ENCODE measurements at regions not wholly inside any gene's neighbourhood (a gene's known extent, or its start where the extent isn't known, plus 50 kb on each side); places are given as distances from the start of the nearest gene placed in this dataset.

DNA sequence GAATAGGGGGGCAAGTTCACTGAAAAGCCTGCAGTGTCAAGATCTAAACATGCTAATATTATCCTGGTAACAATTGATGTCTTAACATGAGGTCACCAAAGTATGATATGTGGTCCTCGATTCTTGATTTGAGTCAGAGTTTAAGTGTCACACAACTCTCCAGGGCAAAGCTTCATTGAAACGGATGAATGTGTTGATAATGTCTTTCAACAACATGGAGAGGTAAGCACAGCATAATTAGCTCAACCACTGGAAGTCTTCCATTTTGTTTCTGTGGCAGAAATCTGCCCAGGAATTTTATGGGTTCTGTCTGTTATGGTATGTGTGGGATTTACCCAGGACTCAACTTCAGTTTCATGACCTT, 591.5 kb downstream of the ZNF385D start:
- peak in 6 of 8 experiments; percentile 45 to 90 (median 55) for ATAC-seq (replicated peaks in 6 of 8)

DNA sequence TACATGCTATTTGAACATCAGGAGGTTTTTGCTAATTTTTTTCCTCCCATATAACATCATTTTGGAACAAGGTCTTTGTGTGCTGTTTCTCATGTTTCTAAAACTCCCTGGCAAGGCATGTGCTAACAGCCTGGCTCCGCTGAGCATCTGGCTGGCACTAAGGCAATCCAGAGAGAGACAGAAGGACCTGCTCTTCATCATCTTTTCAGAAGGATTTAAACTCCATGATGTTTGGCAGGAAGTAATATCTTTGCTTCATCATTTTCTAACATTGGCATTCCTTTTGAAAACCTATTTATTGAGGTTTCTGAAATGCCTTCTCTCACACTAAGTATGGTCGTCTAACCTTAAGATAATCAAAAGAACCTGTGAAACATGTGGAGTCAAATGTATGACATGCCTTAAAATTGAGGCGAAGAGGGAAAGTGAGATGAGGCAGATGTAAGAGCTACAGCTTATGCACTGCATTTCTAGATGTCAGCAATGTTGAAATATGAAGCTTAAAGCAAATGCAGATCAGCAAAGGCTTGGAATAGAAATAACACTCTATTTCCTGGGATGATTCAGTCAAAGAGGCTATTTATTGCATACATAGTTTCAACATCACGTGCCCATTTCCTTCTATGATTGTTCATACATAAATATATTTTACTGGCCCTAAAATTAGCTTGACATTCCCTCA, 592.0 kb downstream of the ZNF385D start:
- peak; percentile 47 to 94 (median 62) for ATAC-seq (replicated peaks in 6 of 8)
- WGBS, 10 experiments: 4 to 89% (median 58%) methylated on average over 1 to 4 of the region's 4 CpGs; no CpG with 5 or more reads in 1 of the 10 experiments
- no peak overlapping the region for H3K4me3 ChIP-seq
- no peak overlapping the region for H3K27ac ChIP-seq
- in situ Hi-C loops (cut with MboI; ENCODE audit: low pct_unique_long_range_greater_than_20kb in 2 of 9, low sequenced_read_pairs in 9 of 9, unreplicated experiment in 9 of 9): no loop called here
- H3K4me1 ChIP-seq (replicated peaks in 1 of 2): peaks cover 0 to 5% of the 10 kb centered on the region in 2 donors

More for the DNA sequence above, 591.5 kb downstream of the ZNF385D start:
- peaks cover 0 to 5% of the 10 kb centered on the region in 2 donors for H3K4me1 ChIP-seq (replicated peaks in 1 of 2)
- H3K4me3 ChIP-seq: no peak overlapping the region
- no peak overlapping the region for H3K27ac ChIP-seq
- in situ Hi-C loops (cut with MboI; ENCODE audit: low pct_unique_long_range_greater_than_20kb in 2 of 9, low sequenced_read_pairs in 9 of 9, unreplicated experiment in 9 of 9): no loop called here
- 0 to 90% (median 35%) methylated on average over 2 of the region's 2 CpGs; no CpG with 5 or more reads in 4 of the 10 experiments for WGBS, 10 experiments

- in situ Hi-C loops (cut with MboI; ENCODE audit: low pct_unique_long_range_greater_than_20kb in 2 of 9, low sequenced_read_pairs in 9 of 9, unreplicated experiment in 9 of 9): no loop called here
- H3K4me3 ChIP-seq: no peak overlapping the region
- ATAC-seq (replicated peaks in 6 of 8): no peak
- peaks cover 0 to 5% of the 10 kb centered on the region in 2 donors for H3K4me1 ChIP-seq (replicated peaks in 1 of 2)
- no peak overlapping the region for H3K27ac ChIP-seq
Observed at GRCh38 chr3:21154911-21155310, 596.1 kb downstream of the ZNF385D start.

DNA sequence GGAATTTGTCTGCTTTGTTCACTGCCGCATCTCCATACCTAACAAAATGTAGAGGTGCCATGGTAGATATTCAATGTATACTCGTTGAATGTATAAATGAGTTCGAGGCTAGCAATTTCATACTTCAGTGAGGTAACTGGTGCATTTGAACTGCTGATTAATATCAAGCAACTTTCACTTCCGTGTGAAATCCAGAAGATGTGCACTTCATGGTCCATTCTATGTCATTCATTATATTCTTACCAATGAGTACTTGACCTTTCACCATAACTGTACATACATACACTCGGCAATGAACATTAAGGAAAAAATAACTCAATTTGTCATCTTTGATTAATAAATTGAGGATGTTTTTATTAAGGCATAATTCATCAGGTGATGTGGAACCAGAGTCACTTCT, 598.5 kb downstream of the ZNF385D start:
- Histone ChIP-seq H3K4me3 (no peak overlapping the region), H3K4me1 (replicated peaks in 1 of 2) (no peaks in the 10 kb centered on the region), H3K27ac (no peak overlapping the region)
- ATAC-seq (replicated peaks in 6 of 8): no peak
- in situ Hi-C loops (cut with MboI; ENCODE audit: low pct_unique_long_range_greater_than_20kb in 2 of 9, low sequenced_read_pairs in 9 of 9, unreplicated experiment in 9 of 9): no loop called here
- 57 to 100% (median 82%) methylated on average over 1 to 5 of the region's 5 CpGs for WGBS, 10 experiments

GRCh38 chr3:21142949-21143348, 608.1 kb downstream of the ZNF385D start:
- Histone ChIP-seq H3K4me3 (no peak overlapping the region), H3K4me1 (replicated peaks in 1 of 2) (no peaks in the 10 kb centered on the region), H3K27ac (no peak overlapping the region)
- 41 to 100% (median 84%) methylated on average over 1 to 3 of the region's 3 CpGs; no CpG with 5 or more reads in 3 of the 10 experiments for WGBS, 10 experiments
- ATAC-seq (replicated peaks in 6 of 8): no peak
- in situ Hi-C loops (cut with MboI; ENCODE audit: low pct_unique_long_range_greater_than_20kb in 2 of 9, low sequenced_read_pairs in 9 of 9, unreplicated experiment in 9 of 9): no loop called here

GRCh38 chr3:21142031-21142430, 609.0 kb downstream of the ZNF385D start:
- Histone ChIP-seq H3K4me1 (replicated peaks in 1 of 2) (no peaks in the 10 kb centered on the region), H3K4me3 (no peak overlapping the region), H3K27ac (no peak overlapping the region)
- no peak for ATAC-seq (replicated peaks in 6 of 8)
- 70 to 100% (median 92%) methylated on average over 1 to 5 of the region's 5 CpGs; no CpG with 5 or more reads in 1 of the 10 experiments for WGBS, 10 experiments
- in situ Hi-C loops (cut with MboI; ENCODE audit: low pct_unique_long_range_greater_than_20kb in 2 of 9, low sequenced_read_pairs in 9 of 9, unreplicated experiment in 9 of 9): no loop called here

DNA sequence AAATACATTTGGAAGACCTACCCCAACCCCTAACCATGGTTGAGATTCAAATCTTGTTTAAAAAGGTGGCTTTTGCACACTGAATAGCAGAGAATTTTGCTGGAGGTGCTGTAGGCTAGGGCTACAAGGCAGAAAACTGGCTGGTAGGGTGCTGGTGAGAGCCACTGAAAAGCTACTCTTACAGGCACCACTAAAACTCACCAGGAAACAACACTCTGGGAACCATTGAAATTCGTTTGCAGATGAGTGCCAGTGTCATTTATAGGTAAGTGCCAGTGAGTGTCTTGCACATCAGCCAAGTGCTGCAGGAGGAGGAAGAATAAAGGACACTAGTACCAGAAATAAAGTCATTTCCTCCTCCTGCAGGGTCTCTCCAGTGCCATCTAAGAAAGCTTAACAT, 610.2 kb downstream of the ZNF385D start:
- in situ Hi-C loops (cut with MboI; ENCODE audit: low pct_unique_long_range_greater_than_20kb in 2 of 9, low sequenced_read_pairs in 9 of 9, unreplicated experiment in 9 of 9): no loop called here
- no peak overlapping the region for H3K27ac ChIP-seq

DNA sequence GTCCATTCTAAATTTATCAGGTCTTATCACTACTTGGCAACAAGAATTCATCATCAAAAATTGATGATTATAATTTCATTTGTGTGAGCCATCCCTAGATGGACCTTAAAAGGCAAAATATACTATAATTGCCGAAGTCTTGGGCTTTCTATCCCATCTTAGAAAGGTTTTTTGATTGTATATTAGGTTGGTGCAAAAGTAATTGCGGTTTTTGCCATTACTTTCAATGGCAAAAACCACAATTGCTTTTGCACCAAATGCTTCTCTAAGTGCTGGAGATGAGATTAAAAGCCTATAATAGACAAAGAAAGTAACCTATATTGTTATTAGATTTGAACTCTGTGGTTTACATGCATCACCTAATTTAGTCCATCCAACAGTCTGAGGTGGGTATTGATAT, 612.9 kb downstream of the ZNF385D start:
- no peak overlapping the region for H3K27ac ChIP-seq
- in situ Hi-C loops (cut with MboI; ENCODE audit: low pct_unique_long_range_greater_than_20kb in 2 of 9, low sequenced_read_pairs in 9 of 9, unreplicated experiment in 9 of 9): no loop called here
- no peaks in the 10 kb centered on the region for H3K4me1 ChIP-seq (replicated peaks in 1 of 2)
- WGBS, 10 experiments: 14 to 92% (median 65%) methylated on average over 1 to 2 of the region's 2 CpGs; no CpG with 5 or more reads in 1 of the 10 experiments
- H3K4me3 ChIP-seq: no peak overlapping the region
- no peak for ATAC-seq (replicated peaks in 6 of 8)

More for the DNA sequence above, 610.2 kb downstream of the ZNF385D start:
- ATAC-seq (replicated peaks in 6 of 8): peak in 1 of 8 experiments; percentile 58
- 0 to 40% (median 20%) methylated on average over 1 of the region's 1 CpG; no CpG with 5 or more reads in 5 of the 10 experiments for WGBS, 10 experiments
- Histone ChIP-seq H3K4me1 (replicated peaks in 1 of 2) (no peaks in the 10 kb centered on the region), H3K4me3 (no peak overlapping the region)

DNA sequence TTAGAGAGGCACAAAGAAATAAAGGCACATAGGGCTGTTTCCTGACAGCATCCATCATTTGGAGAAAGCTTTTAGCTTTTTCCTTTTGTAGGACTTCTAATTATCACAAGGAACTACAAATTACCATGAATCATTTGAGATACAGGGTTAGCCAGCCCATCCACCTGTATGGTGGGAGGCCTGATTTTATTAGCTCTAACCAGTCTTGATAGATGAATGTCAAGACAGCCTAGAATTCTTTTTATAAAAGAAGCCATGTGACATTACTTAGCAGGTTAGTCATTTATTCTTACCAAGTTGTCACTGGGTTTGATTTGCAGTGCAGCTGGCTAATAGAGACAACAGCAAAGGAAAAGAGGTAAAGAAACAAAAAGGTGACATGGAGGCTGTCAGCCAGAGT, 618.1 kb downstream of the ZNF385D start:
- in situ Hi-C loops (cut with MboI; ENCODE audit: low pct_unique_long_range_greater_than_20kb in 2 of 9, low sequenced_read_pairs in 9 of 9, unreplicated experiment in 9 of 9): no loop called here
- H3K4me3 ChIP-seq: no peak overlapping the region
- no peak overlapping the region for H3K27ac ChIP-seq

DNA sequence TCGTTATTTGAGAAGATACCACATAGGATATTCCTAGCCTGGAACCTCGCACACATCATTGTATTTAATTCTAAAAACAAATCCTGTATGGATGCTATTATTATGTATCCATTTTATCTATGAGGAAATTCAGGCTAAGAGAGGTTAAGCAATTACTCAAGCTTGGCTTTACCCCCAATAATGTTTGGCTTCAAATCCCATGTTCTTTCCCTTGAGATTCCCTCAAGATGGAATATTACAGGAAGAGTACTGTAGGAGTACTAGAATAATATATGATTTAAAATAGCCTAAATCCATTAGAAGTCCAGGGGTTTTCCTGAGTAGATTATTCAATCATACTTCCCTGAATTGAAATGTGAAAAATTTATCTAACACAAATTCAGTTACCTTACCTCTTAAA, 630.2 kb downstream of the ZNF385D start:
- Histone ChIP-seq H3K4me1 (replicated peaks in 1 of 2) (no peaks in the 10 kb centered on the region), H3K27ac (no peak overlapping the region), H3K4me3 (no peak overlapping the region)
- ATAC-seq (replicated peaks in 6 of 8): no peak
- in situ Hi-C loops (cut with MboI; ENCODE audit: low pct_unique_long_range_greater_than_20kb in 2 of 9, low sequenced_read_pairs in 9 of 9, unreplicated experiment in 9 of 9): no loop called here
- 40 to 100% (median 87%) methylated on average over 1 to 2 of the region's 2 CpGs; no CpG with 5 or more reads in 3 of the 10 experiments for WGBS, 10 experiments

More for the DNA sequence above, 618.1 kb downstream of the ZNF385D start:
- no peaks in the 10 kb centered on the region for H3K4me1 ChIP-seq (replicated peaks in 1 of 2)
- peak in 5 of 8 experiments; percentile 38 to 65 (median 60) for ATAC-seq (replicated peaks in 6 of 8)

GRCh38 chr3:21117370-21117769, 633.6 kb downstream of the ZNF385D start:
- in situ Hi-C loops (cut with MboI; ENCODE audit: low pct_unique_long_range_greater_than_20kb in 2 of 9, low sequenced_read_pairs in 9 of 9, unreplicated experiment in 9 of 9): no loop called here
- H3K27ac ChIP-seq: no peak overlapping the region
- WGBS, 10 experiments: 0 to 100% (median 90%) methylated on average over 1 of the region's 1 CpG; no CpG with 5 or more reads in 4 of the 10 experiments
- no peaks in the 10 kb centered on the region for H3K4me1 ChIP-seq (replicated peaks in 1 of 2)
- peak in 2 of 8 experiments; percentile 29 to 51 for ATAC-seq (replicated peaks in 6 of 8)
- no peak overlapping the region for H3K4me3 ChIP-seq

- Histone ChIP-seq H3K4me3 (no peak overlapping the region), H3K27ac (no peak overlapping the region), H3K4me1 (replicated peaks in 1 of 2) (no peaks in the 10 kb centered on the region)
- ATAC-seq (replicated peaks in 6 of 8): no peak
- WGBS, 10 experiments: 0 to 80% (median 37%) methylated on average over 1 to 3 of the region's 3 CpGs; no CpG with 5 or more reads in 4 of the 10 experiments
- in situ Hi-C loops (cut with MboI; ENCODE audit: low pct_unique_long_range_greater_than_20kb in 2 of 9, low sequenced_read_pairs in 9 of 9, unreplicated experiment in 9 of 9): no loop called here
Observed at GRCh38 chr3:21109056-21109455, 642.0 kb downstream of the ZNF385D start.

DNA sequence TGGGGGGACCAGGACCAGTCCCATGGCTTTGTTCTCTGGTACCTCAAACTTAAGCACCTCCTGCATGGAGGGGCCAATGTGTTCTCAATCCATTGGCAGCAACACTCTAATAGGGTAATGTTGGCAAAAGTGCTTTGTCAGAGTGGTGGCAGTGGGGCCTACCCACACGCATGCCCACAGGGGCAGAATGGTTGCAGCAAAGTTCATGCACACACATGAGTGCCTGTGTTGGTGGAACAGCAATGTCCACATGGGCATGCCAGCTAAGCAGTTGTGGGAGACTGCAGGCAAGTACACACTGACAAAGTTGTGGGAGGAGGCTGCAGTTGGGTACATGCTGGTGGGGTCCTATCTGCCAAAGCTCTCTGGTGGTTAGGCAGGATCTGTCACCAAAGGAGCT, 645.2 kb downstream of the ZNF385D start:
- H3K4me1 ChIP-seq (replicated peaks in 1 of 2): no peaks in the 10 kb centered on the region
- in situ Hi-C loops (cut with MboI; ENCODE audit: low pct_unique_long_range_greater_than_20kb in 2 of 9, low sequenced_read_pairs in 9 of 9, unreplicated experiment in 9 of 9): no loop called here
- no peak overlapping the region for H3K27ac ChIP-seq
- no peak for ATAC-seq (replicated peaks in 6 of 8)
- WGBS, 10 experiments: 80 to 100% (median 89%) methylated on average over 1 of the region's 1 CpG; no CpG with 5 or more reads in 7 of the 10 experiments
- H3K4me3 ChIP-seq: no peak overlapping the region

All from motor neuron (in vitro differentiated cells).